Right lobe of liver (tissue), 6 donors: ENCODE measurements at regions not wholly inside any gene's neighbourhood (a gene's known extent, or its start where the extent isn't known, plus 50 kb on each side); places are given as distances from the start of the nearest gene placed in this dataset.
A peak's percentile ranks its signal among the peaks of the same experiment; 100 is the strongest.

Source experiments
- ATAC-seq, 4 donors: fragments of 200-7000 bp; cut with Tn5 transposase; one replicate each; pipeline ENCODE4 v1.9.1; 2020; ENCODE audit warnings: mild to moderate bottlenecking in 4 of 4, moderate library complexity in 4 of 4
- DNase-seq, 3 donors: peaks; one replicate each; pipeline ENCODE4 v3.0.0-alpha.2; 2020
- H3K27ac ChIP-seq, 3 donors: fragments of 200-600 bp; one replicate each; pipeline ENCODE4 v1.8.0; 2022
- H3K27me3 ChIP-seq, 2 donors: fragments of 200-600 bp; one replicate each; pipeline ENCODE4 v1.8.0; 2022
- H3K36me3 ChIP-seq, 4 donors: fragments of 200-600 bp; sonication (generic) in 1 of 4; one replicate each; pipeline versions ENCODE4 v1.5.1 to v1.8.0; 2017 to 2022; ENCODE audit warnings: control low read depth in 1 of 4
- H3K4me1 ChIP-seq, 4 donors: fragments of 200-600 bp; sonication (generic) in 1 of 4; one replicate each; pipeline versions ENCODE4 v1.5.1 to v1.8.0; 2017 to 2022; ENCODE audit warnings: control low read depth in 1 of 4
- H3K4me3 ChIP-seq, 3 donors: fragments of 200-600 bp; one replicate each; pipeline ENCODE4 v1.8.0; 2022
- H3K9me3 ChIP-seq, 4 donors: fragments of 200-600 bp; sonication (generic) in 1 of 4; one replicate each; pipeline versions ENCODE4 v1.5.1 to v1.8.0; 2017 to 2022; ENCODE audit warnings: control low read depth in 1 of 4
- POLR2A ChIP-seq: fragments of 450-650 bp; IDR thresholded peaks from one replicate; pipeline ENCODE4 v1.6.1; 2017; ENCODE audit warnings: antibody characterized with exemption, mild to moderate bottlenecking
- WGBS: methylation state at CpG from one replicate; pipeline ENCODE4 v1.1.6; 2018; ENCODE audit warnings: low coverage, low lambda C conversion rate; ENCODE audit not compliant: insufficient coverage; ENCODE audit errors: missing lambda C conversion rate; 5-methylcytosine and 5-hydroxymethylcytosine counted together
- intact Hi-C, 2 donors: fragments of 100-400 bp; cut with DNase I; formaldehyde crosslinking; loops; one replicate each; pipeline versions ENCODE4 v1.11.2 to v1.14.1; 2022
- TF ChIP-seq, protein P1 (sequence below), 4 donors: fragments of 200-600 bp in 3 of 4; fragments of 450-650 bp in 1 of 4; IDR thresholded peaks; one replicate each; pipeline versions ENCODE4 v1.5.1 to v1.8.0; 2016 to 2022; ENCODE audit warnings: antibody characterized with exemption in 4 of 4, mild to moderate bottlenecking in 2 of 4
- donor health status: DM: no; HTN: yes; CAD: no.
- donor health status: DM: no; HTN: no; CAD: no.
- donor health status: DM: no; HTN: no; CAD: no.
- donor health status: DM: no; HTN: yes; CAD: no.
- donor health status: DM: no; HTN: yes; CAD: no.

DNA sequence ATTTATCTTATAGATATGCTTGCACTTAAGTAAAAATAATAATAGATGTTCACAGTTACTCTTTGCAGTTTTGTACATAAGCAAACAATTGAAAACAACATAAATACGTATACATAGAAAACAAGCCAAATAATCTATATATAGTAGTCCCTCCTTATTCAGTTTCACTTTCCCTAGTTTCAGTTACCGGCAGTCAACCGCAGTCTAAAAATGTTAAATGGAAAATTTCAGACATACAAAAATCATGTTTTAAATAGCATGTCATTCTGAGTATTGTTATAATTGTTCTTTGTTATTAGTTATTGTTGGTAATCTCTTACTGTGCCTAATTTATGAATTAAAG lies 262.0 kb downstream of the CGGBP1 start:
- intact Hi-C loops = no loop called here
- ATAC-seq = no peak
- WGBS = 34% methylated on average over 3 of the region's 3 CpGs
- no peak for DNase-seq
- Histone ChIP-seq H3K4me1 (peaks cover 0 to 3% (median 0%) of the 10 kb centered on the region in 4 donors), H3K36me3 (no peaks in the 10 kb centered on the region), H3K27me3 (no peaks in the 10 kb centered on the region), H3K4me3 (no peak overlapping the region), H3K9me3 (no peaks in the 10 kb centered on the region), H3K27ac (no peak overlapping the region)
- no peak for TF ChIP-seq POLR2A
- TF ChIP-seq, protein P1, sequence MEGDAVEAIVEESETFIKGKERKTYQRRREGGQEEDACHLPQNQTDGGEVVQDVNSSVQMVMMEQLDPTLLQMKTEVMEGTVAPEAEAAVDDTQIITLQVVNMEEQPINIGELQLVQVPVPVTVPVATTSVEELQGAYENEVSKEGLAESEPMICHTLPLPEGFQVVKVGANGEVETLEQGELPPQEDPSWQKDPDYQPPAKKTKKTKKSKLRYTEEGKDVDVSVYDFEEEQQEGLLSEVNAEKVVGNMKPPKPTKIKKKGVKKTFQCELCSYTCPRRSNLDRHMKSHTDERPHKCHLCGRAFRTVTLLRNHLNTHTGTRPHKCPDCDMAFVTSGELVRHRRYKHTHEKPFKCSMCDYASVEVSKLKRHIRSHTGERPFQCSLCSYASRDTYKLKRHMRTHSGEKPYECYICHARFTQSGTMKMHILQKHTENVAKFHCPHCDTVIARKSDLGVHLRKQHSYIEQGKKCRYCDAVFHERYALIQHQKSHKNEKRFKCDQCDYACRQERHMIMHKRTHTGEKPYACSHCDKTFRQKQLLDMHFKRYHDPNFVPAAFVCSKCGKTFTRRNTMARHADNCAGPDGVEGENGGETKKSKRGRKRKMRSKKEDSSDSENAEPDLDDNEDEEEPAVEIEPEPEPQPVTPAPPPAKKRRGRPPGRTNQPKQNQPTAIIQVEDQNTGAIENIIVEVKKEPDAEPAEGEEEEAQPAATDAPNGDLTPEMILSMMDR (IDR thresholded peaks at IDR 0.05) = no peak

DNA sequence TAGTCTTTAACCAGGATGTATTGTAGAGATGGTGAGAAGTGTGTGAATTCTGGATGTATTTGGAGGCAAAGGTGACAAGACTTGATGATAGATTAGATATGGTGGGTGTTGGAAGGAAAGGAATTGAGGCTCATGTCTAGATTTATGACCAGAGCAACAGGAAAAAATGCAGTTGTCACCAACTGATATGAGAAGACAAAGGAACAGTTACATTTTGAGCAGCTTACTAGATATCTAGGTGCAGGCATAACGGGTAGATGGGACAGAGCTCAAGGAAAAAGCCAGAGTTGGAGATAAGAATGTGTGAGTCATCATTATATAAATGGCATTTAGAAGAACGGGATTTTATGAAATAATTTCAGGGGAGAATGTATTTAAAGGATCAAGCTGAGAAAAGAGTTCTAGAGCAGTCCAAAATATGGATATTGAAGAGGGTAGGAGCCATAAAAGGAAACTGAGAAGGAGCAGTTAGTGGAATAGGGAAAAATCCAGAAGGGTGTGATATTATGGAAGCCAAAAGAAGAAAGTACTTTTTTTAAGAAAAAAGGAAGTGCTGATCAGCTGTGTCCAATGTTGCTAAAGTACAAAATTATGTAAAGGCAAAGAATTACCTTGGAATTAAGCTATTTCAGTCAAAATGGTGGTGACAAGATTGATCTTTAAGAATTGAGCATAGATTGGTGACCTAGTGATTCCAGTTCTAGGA lies 262.5 kb downstream of the CGGBP1 start:
- ATAC-seq (no peak), DNase-seq (no peak)
- Histone ChIP-seq H3K4me3 (no peak overlapping the region), H3K4me1 (peaks cover 0 to 3% (median 0%) of the 10 kb centered on the region in 4 donors), H3K9me3 (no peaks in the 10 kb centered on the region), H3K27ac (no peak overlapping the region), H3K27me3 (no peaks in the 10 kb centered on the region), H3K36me3 (no peaks in the 10 kb centered on the region)
- TF ChIP-seq, protein P1 (IDR thresholded peaks at IDR 0.05) = no peak
- TF ChIP-seq POLR2A = no peak
- WGBS = 7% methylated on average over 2 of the region's 2 CpGs
- intact Hi-C loops = no loop called here

DNA sequence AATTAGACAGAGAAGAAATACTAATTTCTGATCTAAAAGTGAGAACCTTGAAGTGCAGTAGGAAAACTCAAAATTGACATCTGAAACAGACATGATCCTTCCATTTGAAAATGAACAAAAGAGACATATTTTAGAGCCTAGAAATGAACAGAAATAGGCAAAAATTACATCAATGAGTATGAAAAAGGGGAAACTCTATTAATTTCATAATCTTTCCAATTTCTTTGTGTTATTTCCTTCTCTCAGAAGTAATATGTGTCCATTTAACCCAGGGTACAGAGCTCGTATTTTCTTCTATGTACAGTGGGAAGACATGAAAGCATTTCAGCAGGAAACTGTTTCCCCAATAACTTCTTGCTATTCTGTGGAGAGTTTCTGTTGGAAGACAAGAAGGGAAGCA lies 263.1 kb downstream of the CGGBP1 start:
- H3K9me3 ChIP-seq = no peaks in the 10 kb centered on the region
- peaks cover 0 to 3% (median 0%) of the 10 kb centered on the region in 4 donors for H3K4me1 ChIP-seq
- H3K4me3 ChIP-seq = no peak overlapping the region
- no peak overlapping the region for H3K27ac ChIP-seq
- intact Hi-C loops = no loop called here
- ATAC-seq = no peak
- TF ChIP-seq POLR2A = no peak
- TF ChIP-seq, protein P1 (IDR thresholded peaks at IDR 0.05) = no peak
- DNase-seq = no peak
- H3K27me3 ChIP-seq = no peaks in the 10 kb centered on the region
- no peaks in the 10 kb centered on the region for H3K36me3 ChIP-seq
- 21% methylated on average over 1 of the region's 1 CpG for WGBS

DNA sequence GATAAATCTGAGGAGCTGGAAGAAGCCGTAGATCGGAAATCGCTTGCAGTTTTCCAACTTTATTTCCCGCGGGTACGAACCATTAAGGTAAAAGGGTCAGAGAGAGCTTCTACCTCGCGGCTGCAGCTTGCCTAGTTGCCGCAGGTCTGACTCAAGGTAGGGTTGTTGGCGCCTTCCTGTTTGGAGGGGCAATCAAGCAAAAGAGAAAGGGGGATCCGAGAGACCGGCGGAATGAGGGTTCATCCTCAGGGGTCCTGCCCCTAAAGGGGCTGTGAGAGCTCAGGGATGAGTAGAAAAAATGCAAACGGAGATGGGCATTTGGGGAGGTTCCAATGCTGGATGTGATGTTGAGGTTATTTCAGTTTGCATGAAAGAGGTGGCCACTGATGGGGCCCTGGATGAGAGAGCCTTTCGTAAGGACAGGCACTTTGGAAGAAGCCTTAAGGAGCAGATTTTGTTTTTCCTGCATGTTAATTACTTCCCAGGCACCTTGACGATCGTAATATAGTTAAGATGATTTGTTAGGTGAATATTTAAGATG lies 265.4 kb downstream of the CGGBP1 start:
- no peak overlapping the region for H3K27ac ChIP-seq
- intact Hi-C loops = no loop called here
- no peak overlapping the region for H3K4me3 ChIP-seq
- ATAC-seq (peak in 1 of 4 donors; percentile 22), DNase-seq (no peak)
- TF ChIP-seq POLR2A = no peak
- TF ChIP-seq, protein P1 (IDR thresholded peaks at IDR 0.05) = no peak
- peaks cover 0 to 3% (median 0%) of the 10 kb centered on the region in 4 donors for H3K4me1 ChIP-seq
- no peaks in the 10 kb centered on the region for H3K27me3 ChIP-seq
- WGBS = 5% methylated on average over 17 of the region's 17 CpGs
- no peaks in the 10 kb centered on the region for H3K9me3 ChIP-seq
- H3K36me3 ChIP-seq = no peaks in the 10 kb centered on the region
